DMS 273 (cell line): ENCODE measurements at regions not wholly inside any gene's neighbourhood (a gene's known extent, or its start where the extent isn't known, plus 50 kb on each side); places are given as distances from the start of the nearest gene placed in this dataset.
"Not testable (repeated sequence)": the region's sequence is repeated elsewhere in the genome, so short reads cannot be mapped to it uniquely, and the experiment has no call there.

ENCODE experiments used
- DNase-seq: peaks from one replicate; lab custom pipeline; 2025; ENCODE audit not compliant: unreplicated experiment; lab: John Stamatoyannopoulos, UW

- DNase-seq = peak; percentile 70
These were observed 505.1 kb upstream of the NRSN1 start for GRCh38 chr6:23620911-23621401.

- peak; percentile 95 for DNase-seq
These were observed 495.0 kb upstream of the NRSN1 start for GRCh38 chr6:23630726-23631635.

- peak; percentile 95 for DNase-seq
These were observed 492.0 kb upstream of the NRSN1 start for GRCh38 chr6:23633996-23634395.

- DNase-seq = no peak
These were observed 490.9 kb upstream of the NRSN1 start for GRCh38 chr6:23635150-23635549.

GRCh38 chr6:23637296-23637695 lies 488.7 kb upstream of the NRSN1 start:
- DNase-seq = no peak

- DNase-seq = no peak
These were observed 483.2 kb upstream of the NRSN1 start for GRCh38 chr6:23642849-23643248.

- DNase-seq = peak; percentile 13
These were observed 479.0 kb upstream of the NRSN1 start for GRCh38 chr6:23647045-23647444.

- DNase-seq = no peak
These were observed 475.3 kb upstream of the NRSN1 start for GRCh38 chr6:23650676-23651075.

- no peak for DNase-seq
These were observed 471.3 kb upstream of the NRSN1 start for GRCh38 chr6:23654745-23655144.

- DNase-seq = peak; percentile 24
These were observed 470.5 kb upstream of the NRSN1 start for GRCh38 chr6:23655525-23655924.

- DNase-seq = peak; percentile 77
These were observed 469.5 kb upstream of the NRSN1 start for GRCh38 chr6:23656255-23657194.

GRCh38 chr6:23659125-23659524 lies 466.9 kb upstream of the NRSN1 start:
- DNase-seq = peak; percentile 83

- no peak for DNase-seq
These were observed 464.5 kb upstream of the NRSN1 start for GRCh38 chr6:23661549-23661948.

GRCh38 chr6:23663096-23663495 lies 462.9 kb upstream of the NRSN1 start:
- no peak for DNase-seq

- DNase-seq = peak; percentile 53
These were observed 462.4 kb upstream of the NRSN1 start for GRCh38 chr6:23663652-23664051.

- not testable (repeated sequence) for DNase-seq
These were observed 460.1 kb upstream of the NRSN1 start for GRCh38 chr6:23665911-23666310.

GRCh38 chr6:23672737-23673136 lies 453.3 kb upstream of the NRSN1 start:
- DNase-seq = no peak

- DNase-seq = no peak
These were observed 447.4 kb upstream of the NRSN1 start for GRCh38 chr6:23678626-23679025.

- DNase-seq = peak; percentile 25
These were observed 444.3 kb upstream of the NRSN1 start for GRCh38 chr6:23681743-23682142.

- DNase-seq = no peak
These were observed 437.4 kb upstream of the NRSN1 start for GRCh38 chr6:23688650-23689049.

- peak; percentile 43 for DNase-seq
These were observed 435.5 kb upstream of the NRSN1 start for GRCh38 chr6:23690453-23691049.
